Uterus (tissue), 3 donors: ENCODE measurements at regions not wholly inside any gene's neighbourhood (a gene's known extent, or its start where the extent isn't known, plus 50 kb on each side); places are given as distances from the start of the nearest gene placed in this dataset.

Source experiments
- DNase-seq, 2 donors: peaks; one replicate each; pipeline ENCODE4 v3.0.0-alpha.2; 2019 to 2020
- H3K27ac ChIP-seq, 2 donors: fragments of 200-600 bp; sonication (generic); 1 replicate in 1 of 2; 2 replicates in 1 of 2; pipeline ENCODE4 v1.5.1; 2016 to 2018
- H3K27me3 ChIP-seq, 2 donors: fragments of 200-600 bp; sonication (generic); one replicate each; pipeline ENCODE4 v1.5.1; 2018 to 2019; ENCODE audit warnings: control low read depth in 1 of 2
- H3K36me3 ChIP-seq, 2 donors: fragments of 200-600 bp; sonication (generic); one replicate each; pipeline ENCODE4 v1.5.1; 2019; ENCODE audit warnings: control low read depth in 1 of 2
- H3K4me1 ChIP-seq, 2 donors: fragments of 200-600 bp; sonication (generic); one replicate each; pipeline ENCODE4 v1.5.1; 2018 to 2019; ENCODE audit warnings: control low read depth in 1 of 2
- H3K4me3 ChIP-seq, 2 donors: fragments of 200-600 bp; sonication (generic); 1 replicate in 1 of 2; 2 replicates in 1 of 2; pipeline ENCODE4 v1.5.1; 2018 to 2019; ENCODE audit warnings: mild to moderate bottlenecking in 1 of 2
- H3K9me3 ChIP-seq, 2 donors: fragments of 200-600 bp; sonication (generic); one replicate each; pipeline ENCODE4 v1.5.1; 2019; ENCODE audit warnings: control low read depth in 1 of 2
- POLR2A ChIP-seq, 2 donors: fragments of 450-650 bp; IDR thresholded peaks; one replicate each; pipeline ENCODE4 v1.6.1; 2016; ENCODE audit warnings: antibody characterized with exemption in 2 of 2, mild to moderate bottlenecking in 1 of 2, moderate library complexity in 1 of 2
- intact Hi-C: fragments of 100-400 bp; cut with DNase I; formaldehyde crosslinking; loops from one replicate; pipeline ENCODE4 v1.15.1; 2023; ENCODE audit warnings: low total_unique reads
- TF ChIP-seq, protein P1 (sequence below), 4 experiments: fragments of 200-600 bp in 2 of 4; fragments of 450-650 bp in 2 of 4; sonication (generic) in 2 of 4; IDR thresholded peaks; one replicate each; pipeline ENCODE4 v1.5.1; 2016 to 2019; ENCODE audit warnings: antibody characterized with exemption in 4 of 4, mild to moderate bottlenecking in 2 of 4, moderate library complexity in 1 of 4
- donor health status: DM: yes; HTN: yes; CAD: no.

DNA sequence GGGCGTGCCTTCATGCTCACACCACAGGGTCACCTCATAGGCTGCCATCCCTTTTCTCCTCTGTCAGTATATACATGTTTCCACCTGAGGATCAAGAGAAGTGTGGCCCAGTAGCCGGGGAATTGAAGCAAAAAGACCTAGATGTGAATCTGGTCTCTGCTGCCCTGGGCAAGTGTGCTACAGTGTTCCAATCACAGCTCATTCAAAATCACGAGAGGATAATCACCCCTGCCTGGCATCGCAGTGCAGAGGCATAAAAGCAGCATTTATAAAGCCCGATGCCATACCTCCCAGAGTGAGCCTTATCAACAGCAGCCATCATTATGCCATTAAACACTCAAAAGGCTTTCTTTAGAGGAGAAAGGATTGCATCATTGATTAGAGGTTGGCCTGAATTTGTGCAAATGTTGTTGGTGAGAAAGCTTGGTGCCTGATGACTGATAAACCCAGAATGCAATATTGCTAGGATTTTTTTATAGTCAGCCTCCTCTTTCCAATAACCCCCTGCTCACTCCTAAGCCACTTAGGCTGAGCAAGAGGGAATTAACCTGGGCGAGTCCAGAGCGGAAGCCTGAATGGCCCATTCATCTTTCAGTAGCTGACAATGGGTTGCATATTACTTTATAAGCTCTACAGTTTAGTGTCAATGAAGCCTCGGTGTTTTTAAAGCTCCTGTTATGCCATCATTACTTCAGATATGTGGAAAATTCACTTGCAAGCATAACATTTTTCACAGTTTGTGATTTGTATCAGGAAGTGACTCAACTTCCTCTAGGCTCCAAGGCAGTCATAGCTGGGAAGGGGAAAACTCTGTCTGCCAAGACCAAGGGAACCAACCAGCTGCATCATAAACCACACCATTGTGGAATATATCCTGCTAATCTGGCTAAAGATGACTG is 92.5 kb upstream of the NXT1 start:
- TF ChIP-seq, protein P1, sequence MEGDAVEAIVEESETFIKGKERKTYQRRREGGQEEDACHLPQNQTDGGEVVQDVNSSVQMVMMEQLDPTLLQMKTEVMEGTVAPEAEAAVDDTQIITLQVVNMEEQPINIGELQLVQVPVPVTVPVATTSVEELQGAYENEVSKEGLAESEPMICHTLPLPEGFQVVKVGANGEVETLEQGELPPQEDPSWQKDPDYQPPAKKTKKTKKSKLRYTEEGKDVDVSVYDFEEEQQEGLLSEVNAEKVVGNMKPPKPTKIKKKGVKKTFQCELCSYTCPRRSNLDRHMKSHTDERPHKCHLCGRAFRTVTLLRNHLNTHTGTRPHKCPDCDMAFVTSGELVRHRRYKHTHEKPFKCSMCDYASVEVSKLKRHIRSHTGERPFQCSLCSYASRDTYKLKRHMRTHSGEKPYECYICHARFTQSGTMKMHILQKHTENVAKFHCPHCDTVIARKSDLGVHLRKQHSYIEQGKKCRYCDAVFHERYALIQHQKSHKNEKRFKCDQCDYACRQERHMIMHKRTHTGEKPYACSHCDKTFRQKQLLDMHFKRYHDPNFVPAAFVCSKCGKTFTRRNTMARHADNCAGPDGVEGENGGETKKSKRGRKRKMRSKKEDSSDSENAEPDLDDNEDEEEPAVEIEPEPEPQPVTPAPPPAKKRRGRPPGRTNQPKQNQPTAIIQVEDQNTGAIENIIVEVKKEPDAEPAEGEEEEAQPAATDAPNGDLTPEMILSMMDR (IDR thresholded peaks at IDR 0.05) = no peak
- TF ChIP-seq POLR2A (IDR thresholded peaks at IDR 0.05) = no peak
- peak in 1 of 2 donors; percentile 40 for DNase-seq
- intact Hi-C loops = no loop called here
- H3K27me3 ChIP-seq = no peaks in the 10 kb centered on the region
- H3K4me3 ChIP-seq = no peak overlapping the region
- no peaks in the 10 kb centered on the region for H3K36me3 ChIP-seq
- no peaks in the 10 kb centered on the region for H3K4me1 ChIP-seq
- H3K27ac ChIP-seq = peak overlapping the region; percentile 50 to 54
- no peaks in the 10 kb centered on the region for H3K9me3 ChIP-seq

DNA sequence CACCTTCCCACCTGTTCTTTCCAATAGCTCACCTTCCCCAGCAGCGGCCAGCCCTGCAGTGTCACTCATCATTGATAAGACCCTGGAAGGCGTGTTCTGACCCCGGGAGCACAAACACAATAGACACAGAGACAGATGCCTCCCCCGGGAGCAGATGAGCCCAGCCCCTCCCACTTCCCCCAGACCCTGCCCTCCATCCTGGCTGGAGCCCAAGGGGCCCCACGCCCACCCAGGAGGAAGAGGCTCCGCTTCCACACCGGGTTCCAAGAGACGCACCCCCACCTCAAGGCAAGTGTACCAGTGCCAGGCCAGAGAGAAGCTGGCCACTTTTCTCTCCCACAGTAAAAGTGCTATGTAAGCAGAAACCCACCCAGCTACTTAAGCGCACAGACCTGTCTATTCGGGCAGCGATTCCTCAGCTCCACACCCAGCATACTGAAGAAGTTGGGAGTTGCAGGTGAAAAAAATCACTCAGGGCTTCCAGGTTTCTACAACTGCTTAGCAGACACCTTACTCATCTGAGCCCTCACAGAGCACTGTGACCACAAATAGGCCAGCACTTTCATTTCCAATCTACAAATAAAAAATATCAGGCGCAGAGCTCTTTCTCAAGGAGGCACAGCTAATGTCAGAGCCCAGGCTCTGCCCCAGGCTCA is 93.4 kb upstream of the NXT1 start:
- Histone ChIP-seq H3K27ac (peak overlapping the region; percentile 50 to 53), H3K27me3 (no peaks in the 10 kb centered on the region), H3K4me3 (no peak overlapping the region), H3K4me1 (no peaks in the 10 kb centered on the region), H3K36me3 (no peaks in the 10 kb centered on the region), H3K9me3 (no peaks in the 10 kb centered on the region)
- intact Hi-C loops = no loop called here
- DNase-seq = no peak
- TF ChIP-seq, protein P1 (IDR thresholded peaks at IDR 0.05) = no peak
- TF ChIP-seq POLR2A (IDR thresholded peaks at IDR 0.05) = no peak

DNA sequence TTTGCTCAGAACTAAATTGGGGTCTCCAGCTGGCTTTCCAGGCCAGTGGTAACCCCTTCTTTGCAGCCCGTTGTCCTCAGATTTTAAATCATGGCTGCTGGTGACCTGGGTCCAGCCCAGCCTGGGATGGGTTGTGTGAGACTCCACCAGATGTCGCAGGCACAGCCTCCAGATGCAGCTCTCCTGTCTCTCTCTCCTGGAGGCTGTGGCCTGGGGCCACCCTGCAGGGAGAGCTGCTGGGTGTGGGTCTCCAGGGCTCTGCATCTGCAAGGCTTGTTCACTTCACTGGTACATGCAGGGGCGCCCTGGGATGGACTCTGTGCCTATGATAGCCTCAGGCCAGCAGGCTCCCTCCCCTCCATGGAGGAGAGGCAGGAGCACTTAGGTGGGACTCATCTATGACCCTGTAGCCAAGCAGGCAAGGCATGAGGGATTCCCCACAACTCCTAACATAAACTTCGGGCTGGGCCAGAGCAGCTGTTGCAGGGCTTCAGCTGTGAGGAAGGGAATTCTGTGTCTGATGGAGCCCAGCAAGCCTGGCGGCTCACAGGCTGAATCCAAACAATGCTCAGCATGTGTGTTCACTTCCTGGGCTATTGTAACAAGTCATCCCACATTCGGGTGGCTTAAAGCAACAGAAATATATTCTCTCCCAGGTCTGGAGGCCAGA is 94.7 kb upstream of the NXT1 start:
- intact Hi-C loops = no loop called here
- Histone ChIP-seq H3K27me3 (no peaks in the 10 kb centered on the region), H3K4me1 (no peaks in the 10 kb centered on the region), H3K4me3 (no peak overlapping the region), H3K9me3 (no peaks in the 10 kb centered on the region), H3K36me3 (no peaks in the 10 kb centered on the region), H3K27ac (no peak overlapping the region)
- no peak for TF ChIP-seq POLR2A (IDR thresholded peaks at IDR 0.05)
- TF ChIP-seq, protein P1 (IDR thresholded peaks at IDR 0.05) = no peak
- DNase-seq = no peak

DNA sequence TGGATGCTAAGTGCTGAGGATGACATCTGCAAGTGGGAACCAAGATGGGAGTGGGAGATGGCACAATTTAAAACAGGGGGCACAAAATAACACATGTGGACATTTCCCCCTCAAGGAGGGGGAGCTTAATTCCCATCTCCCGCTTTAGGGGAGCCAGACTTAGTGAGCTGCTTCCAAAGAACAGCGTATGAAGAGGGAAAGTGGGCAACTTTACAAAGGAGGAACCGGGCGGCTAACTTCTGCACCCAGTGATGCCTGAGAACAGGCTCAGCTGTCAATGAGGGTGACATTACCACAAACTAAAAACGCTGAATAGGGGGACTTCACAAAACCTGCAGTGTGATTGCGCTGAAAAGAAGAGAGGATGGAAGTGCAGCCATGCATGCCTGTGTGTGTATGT is 95.5 kb upstream of the NXT1 start:
- no peak for TF ChIP-seq POLR2A (IDR thresholded peaks at IDR 0.05)
- TF ChIP-seq, protein P1 (IDR thresholded peaks at IDR 0.05) = no peak
- intact Hi-C loops = no loop called here
- Histone ChIP-seq H3K27ac (no peak overlapping the region), H3K9me3 (no peaks in the 10 kb centered on the region), H3K36me3 (no peaks in the 10 kb centered on the region), H3K4me1 (no peaks in the 10 kb centered on the region), H3K27me3 (no peaks in the 10 kb centered on the region), H3K4me3 (no peak overlapping the region)
- DNase-seq = no peak

DNA sequence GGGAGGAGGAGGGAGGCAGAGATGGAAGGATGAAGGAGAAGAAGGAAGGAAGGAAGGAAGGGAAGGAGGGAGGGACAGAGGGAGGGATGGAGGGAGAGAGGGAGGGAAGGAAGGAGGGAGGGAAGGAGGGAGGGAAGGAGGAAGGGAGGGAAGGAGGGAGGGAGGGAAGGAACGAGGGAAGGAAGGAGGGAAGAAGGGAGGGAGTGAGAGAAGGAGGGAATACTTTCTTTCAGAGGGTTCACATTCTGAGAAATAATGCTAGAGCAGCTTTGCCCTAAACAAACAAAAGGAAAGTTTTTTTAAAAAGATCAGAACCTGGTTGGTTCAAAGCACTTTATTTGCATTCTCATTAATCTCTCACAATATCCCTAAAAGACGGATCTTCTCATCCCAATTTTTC is 96.1 kb upstream of the NXT1 start:
- no peaks in the 10 kb centered on the region for H3K27me3 ChIP-seq
- no peaks in the 10 kb centered on the region for H3K4me1 ChIP-seq
- intact Hi-C loops = no loop called here
- no peaks in the 10 kb centered on the region for H3K9me3 ChIP-seq
- H3K27ac ChIP-seq = no peak overlapping the region
- no peaks in the 10 kb centered on the region for H3K36me3 ChIP-seq
- TF ChIP-seq, protein P1 (IDR thresholded peaks at IDR 0.05) = no peak
- no peak for TF ChIP-seq POLR2A (IDR thresholded peaks at IDR 0.05)
- DNase-seq = no peak
- H3K4me3 ChIP-seq = no peak overlapping the region
